ENCODE measurements at regions not wholly inside any gene's neighbourhood (a gene's known extent, or its start where the extent isn't known, plus 50 kb on each side); places are given as distances from the start of the nearest gene placed in this dataset.

GRCh38 chr5:107232293-107232692, 438.4 kb downstream of the EFNA5 start:
- Histone ChIP-seq H3K4me3 (no peak overlapping the region), H3K9me3 (no peaks in the 10 kb centered on the region), H3K27ac (no peak overlapping the region), H3K4me1 (no peaks in the 10 kb centered on the region), H3K27me3 (no peaks in the 10 kb centered on the region), H3K36me3 (no peaks in the 10 kb centered on the region)
- WGBS, 5 donors = 37 to 53% (median 49%) methylated on average over 1 of the region's 1 CpG
- TF ChIP-seq POLR2A (IDR thresholded peaks at IDR 0.05) = no peak
- no peak for TF ChIP-seq POLR2AphosphoS5 (IDR thresholded peaks at IDR 0.05)
- no peak for TF ChIP-seq EP300 (IDR thresholded peaks at IDR 0.05)
- TF ChIP-seq, protein P1, sequence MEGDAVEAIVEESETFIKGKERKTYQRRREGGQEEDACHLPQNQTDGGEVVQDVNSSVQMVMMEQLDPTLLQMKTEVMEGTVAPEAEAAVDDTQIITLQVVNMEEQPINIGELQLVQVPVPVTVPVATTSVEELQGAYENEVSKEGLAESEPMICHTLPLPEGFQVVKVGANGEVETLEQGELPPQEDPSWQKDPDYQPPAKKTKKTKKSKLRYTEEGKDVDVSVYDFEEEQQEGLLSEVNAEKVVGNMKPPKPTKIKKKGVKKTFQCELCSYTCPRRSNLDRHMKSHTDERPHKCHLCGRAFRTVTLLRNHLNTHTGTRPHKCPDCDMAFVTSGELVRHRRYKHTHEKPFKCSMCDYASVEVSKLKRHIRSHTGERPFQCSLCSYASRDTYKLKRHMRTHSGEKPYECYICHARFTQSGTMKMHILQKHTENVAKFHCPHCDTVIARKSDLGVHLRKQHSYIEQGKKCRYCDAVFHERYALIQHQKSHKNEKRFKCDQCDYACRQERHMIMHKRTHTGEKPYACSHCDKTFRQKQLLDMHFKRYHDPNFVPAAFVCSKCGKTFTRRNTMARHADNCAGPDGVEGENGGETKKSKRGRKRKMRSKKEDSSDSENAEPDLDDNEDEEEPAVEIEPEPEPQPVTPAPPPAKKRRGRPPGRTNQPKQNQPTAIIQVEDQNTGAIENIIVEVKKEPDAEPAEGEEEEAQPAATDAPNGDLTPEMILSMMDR (IDR thresholded peaks at IDR 0.05) = no peak
- no peak for DNase-seq
- intact Hi-C loops (cut with DNase I; ENCODE audit: low total_unique reads) = no loop called here

DNA sequence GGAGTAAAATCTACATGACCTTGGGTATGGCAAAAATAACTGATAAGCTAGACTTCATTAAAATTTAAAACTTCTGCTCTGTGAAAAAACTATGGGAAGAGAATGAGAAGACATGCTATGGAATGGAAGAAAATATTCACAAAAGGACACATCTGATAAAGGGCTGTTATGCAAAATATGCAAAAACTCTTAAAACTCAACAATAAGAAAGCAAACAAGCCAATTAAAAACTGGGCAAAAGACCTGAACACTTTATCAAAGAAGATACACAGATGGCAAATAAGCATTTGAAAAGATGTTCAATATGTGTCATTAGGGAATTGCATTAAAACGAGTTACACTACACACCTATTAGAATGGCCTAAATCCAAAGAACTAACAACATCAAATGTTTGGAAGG, 439.5 kb downstream of the EFNA5 start:
- TF ChIP-seq EP300 (IDR thresholded peaks at IDR 0.05) = no peak
- TF ChIP-seq POLR2AphosphoS5 (IDR thresholded peaks at IDR 0.05) = no peak
- H3K27me3 ChIP-seq = no peaks in the 10 kb centered on the region
- no peak overlapping the region for H3K27ac ChIP-seq
- no peaks in the 10 kb centered on the region for H3K9me3 ChIP-seq
- no peaks in the 10 kb centered on the region for H3K4me1 ChIP-seq
- no peak overlapping the region for H3K4me3 ChIP-seq
- intact Hi-C loops (cut with DNase I; ENCODE audit: low total_unique reads) = no loop called here
- H3K36me3 ChIP-seq = no peaks in the 10 kb centered on the region
- no peak for DNase-seq
- WGBS, 5 donors = 64 to 80% (median 73%) methylated on average over 1 of the region's 1 CpG

DNA sequence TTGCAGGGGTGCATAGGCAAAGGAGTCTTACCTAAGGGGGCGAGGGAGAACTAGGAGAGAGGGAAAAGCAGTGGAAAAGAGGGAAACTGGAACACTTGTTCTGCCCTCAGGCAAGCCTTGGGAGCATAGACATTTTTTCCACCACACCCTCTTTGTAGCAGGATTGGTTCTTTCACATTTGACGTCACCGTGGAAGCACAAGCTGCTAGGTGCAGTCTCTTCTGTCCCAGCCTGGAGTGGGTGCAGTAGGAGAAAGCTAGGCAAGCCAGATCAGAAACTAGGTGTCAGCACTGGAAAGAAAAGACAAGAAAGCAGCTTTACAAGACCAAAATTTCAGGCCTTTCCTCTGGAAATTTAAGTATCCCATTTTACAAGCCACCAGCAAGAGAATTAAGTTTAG, 440.4 kb downstream of the EFNA5 start:
- no peak for TF ChIP-seq POLR2AphosphoS5 (IDR thresholded peaks at IDR 0.05)
- no peak for TF ChIP-seq POLR2A (IDR thresholded peaks at IDR 0.05)
- no peak for TF ChIP-seq EP300 (IDR thresholded peaks at IDR 0.05)
- TF ChIP-seq, protein P1 (IDR thresholded peaks at IDR 0.05) = no peak
- DNase-seq = no peak
- Histone ChIP-seq H3K27ac (no peak overlapping the region), H3K36me3 (no peaks in the 10 kb centered on the region), H3K4me1 (no peaks in the 10 kb centered on the region), H3K27me3 (no peaks in the 10 kb centered on the region), H3K9me3 (no peaks in the 10 kb centered on the region), H3K4me3 (no peak overlapping the region)
- WGBS, 5 donors = 78 to 83% (median 79%) methylated on average over 3 of the region's 3 CpGs
- intact Hi-C loops (cut with DNase I; ENCODE audit: low total_unique reads) = no loop called here

- no peaks in the 10 kb centered on the region for H3K4me1 ChIP-seq
- no peaks in the 10 kb centered on the region for H3K9me3 ChIP-seq
- no peak overlapping the region for H3K27ac ChIP-seq
- H3K27me3 ChIP-seq = no peaks in the 10 kb centered on the region
- DNase-seq = no peak
- no peaks in the 10 kb centered on the region for H3K36me3 ChIP-seq
- intact Hi-C loops (cut with DNase I; ENCODE audit: low total_unique reads) = no loop called here
- TF ChIP-seq POLR2A (IDR thresholded peaks at IDR 0.05) (no peak), EP300 (IDR thresholded peaks at IDR 0.05) (no peak), POLR2AphosphoS5 (IDR thresholded peaks at IDR 0.05) (no peak)
- TF ChIP-seq, protein P1 (IDR thresholded peaks at IDR 0.05) = no peak
- H3K4me3 ChIP-seq = no peak overlapping the region
- 93 to 100% (median 95%) methylated on average over 2 of the region's 2 CpGs for WGBS, 5 donors
Measured at GRCh38 chr5:107228226-107228625, 442.5 kb downstream of the EFNA5 start.

DNA sequence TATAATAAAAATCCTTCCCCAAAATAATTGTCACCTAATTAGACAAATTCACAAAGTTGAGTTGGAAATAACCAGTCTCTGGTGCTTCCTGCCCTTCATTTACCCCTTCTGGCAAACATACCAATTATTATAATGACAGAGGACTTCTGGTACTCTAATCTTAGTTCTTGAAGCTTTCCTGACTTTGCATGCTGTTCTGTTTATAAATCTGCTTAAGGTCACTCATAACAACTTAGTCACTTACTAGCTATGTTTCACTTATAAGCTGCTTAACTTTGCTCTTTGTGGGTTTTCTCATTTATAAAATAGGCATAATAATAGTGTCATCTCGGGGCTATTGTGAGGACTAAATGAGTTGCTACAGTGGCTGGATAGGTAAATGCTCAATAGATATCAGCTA, 446.5 kb downstream of the EFNA5 start:
- WGBS, 5 donors = 36 to 67% (median 63%) methylated on average over 1 of the region's 1 CpG
- no peak overlapping the region for H3K27ac ChIP-seq
- no peak for TF ChIP-seq EP300 (IDR thresholded peaks at IDR 0.05)
- no peak for TF ChIP-seq POLR2AphosphoS5 (IDR thresholded peaks at IDR 0.05)
- no peak for TF ChIP-seq POLR2A (IDR thresholded peaks at IDR 0.05)
- TF ChIP-seq, protein P1 (IDR thresholded peaks at IDR 0.05) = no peak

More for the DNA sequence above, 446.5 kb downstream of the EFNA5 start:
- DNase-seq = no peak
- intact Hi-C loops (cut with DNase I; ENCODE audit: low total_unique reads) = no loop called here
- H3K36me3 ChIP-seq = no peaks in the 10 kb centered on the region
- H3K9me3 ChIP-seq = no peaks in the 10 kb centered on the region
- no peaks in the 10 kb centered on the region for H3K4me1 ChIP-seq
- no peak overlapping the region for H3K4me3 ChIP-seq
- H3K27me3 ChIP-seq = no peaks in the 10 kb centered on the region

All from stomach (tissue), 8 donors.